Sigmoid colon (tissue), 4 donors: ENCODE measurements at regions not wholly inside any gene's neighbourhood (a gene's known extent, or its start where the extent isn't known, plus 50 kb on each side); places are given as distances from the start of the nearest gene placed in this dataset.

Experiments used
- EP300 ChIP-seq, 4 donors: sonication (generic); formaldehyde crosslinking; IDR thresholded peaks; one replicate each; pipeline ENCODE4 v1.6.1; 2017; ENCODE audit warnings: antibody characterized with exemption in 4 of 4
- POLR2A ChIP-seq, 2 donors: fragments of 450-650 bp; IDR thresholded peaks; one replicate each; pipeline ENCODE4 v1.6.1; 2016; ENCODE audit warnings: antibody characterized with exemption in 2 of 2, mild to moderate bottlenecking in 2 of 2, moderate library complexity in 2 of 2
- POLR2AphosphoS5 ChIP-seq, 4 donors: sonication (generic); formaldehyde crosslinking; IDR thresholded peaks; one replicate each; pipeline ENCODE4 v1.6.1; 2017; ENCODE audit warnings: antibody characterized with exemption in 4 of 4
- TF ChIP-seq, protein P1 (sequence below), 4 experiments: fragments of 450-650 bp in 3 of 4; fragments of 200-600 bp in 1 of 4; IDR thresholded peaks; one replicate each; pipeline ENCODE4 v1.5.1; 2016 to 2019; ENCODE audit warnings: antibody characterized with exemption in 4 of 4, mild to moderate bottlenecking in 3 of 4, moderate library complexity in 2 of 4

DNA sequence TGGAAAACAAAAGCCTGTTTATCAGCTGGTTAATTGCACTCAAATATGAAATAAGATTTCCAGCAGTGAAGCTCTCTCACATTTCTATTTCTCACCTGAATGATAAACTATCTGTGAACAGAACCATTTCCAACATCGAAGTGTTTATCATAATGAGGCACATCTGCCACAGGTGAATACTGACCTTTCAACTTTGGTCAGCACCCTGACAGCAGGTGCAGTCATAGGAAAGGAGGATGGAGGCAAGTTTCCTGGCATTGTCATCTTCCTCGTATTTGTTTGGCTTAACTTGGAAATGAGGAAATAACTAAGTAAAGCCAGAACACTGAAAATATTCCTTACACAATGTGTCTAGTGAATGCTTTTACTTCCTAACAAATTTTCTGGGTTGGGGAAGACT, 716.4 kb downstream of the NR2F1-AS1 start:
- TF ChIP-seq, protein P1, sequence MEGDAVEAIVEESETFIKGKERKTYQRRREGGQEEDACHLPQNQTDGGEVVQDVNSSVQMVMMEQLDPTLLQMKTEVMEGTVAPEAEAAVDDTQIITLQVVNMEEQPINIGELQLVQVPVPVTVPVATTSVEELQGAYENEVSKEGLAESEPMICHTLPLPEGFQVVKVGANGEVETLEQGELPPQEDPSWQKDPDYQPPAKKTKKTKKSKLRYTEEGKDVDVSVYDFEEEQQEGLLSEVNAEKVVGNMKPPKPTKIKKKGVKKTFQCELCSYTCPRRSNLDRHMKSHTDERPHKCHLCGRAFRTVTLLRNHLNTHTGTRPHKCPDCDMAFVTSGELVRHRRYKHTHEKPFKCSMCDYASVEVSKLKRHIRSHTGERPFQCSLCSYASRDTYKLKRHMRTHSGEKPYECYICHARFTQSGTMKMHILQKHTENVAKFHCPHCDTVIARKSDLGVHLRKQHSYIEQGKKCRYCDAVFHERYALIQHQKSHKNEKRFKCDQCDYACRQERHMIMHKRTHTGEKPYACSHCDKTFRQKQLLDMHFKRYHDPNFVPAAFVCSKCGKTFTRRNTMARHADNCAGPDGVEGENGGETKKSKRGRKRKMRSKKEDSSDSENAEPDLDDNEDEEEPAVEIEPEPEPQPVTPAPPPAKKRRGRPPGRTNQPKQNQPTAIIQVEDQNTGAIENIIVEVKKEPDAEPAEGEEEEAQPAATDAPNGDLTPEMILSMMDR (IDR thresholded peaks at IDR 0.05): no peak
- TF ChIP-seq POLR2A (IDR thresholded peaks at IDR 0.05): no peak
- no peak for TF ChIP-seq POLR2AphosphoS5 (IDR thresholded peaks at IDR 0.05)
- no peak for TF ChIP-seq EP300 (IDR thresholded peaks at IDR 0.05)
